ENCODE measurements at regions not wholly inside any gene's neighbourhood (a gene's known extent, or its start where the extent isn't known, plus 50 kb on each side); places are given as distances from the start of the nearest gene placed in this dataset.
"Not testable (repeated sequence)": the region's sequence is repeated elsewhere in the genome, so short reads cannot be mapped to it uniquely, and the experiment has no call there.

DNA sequence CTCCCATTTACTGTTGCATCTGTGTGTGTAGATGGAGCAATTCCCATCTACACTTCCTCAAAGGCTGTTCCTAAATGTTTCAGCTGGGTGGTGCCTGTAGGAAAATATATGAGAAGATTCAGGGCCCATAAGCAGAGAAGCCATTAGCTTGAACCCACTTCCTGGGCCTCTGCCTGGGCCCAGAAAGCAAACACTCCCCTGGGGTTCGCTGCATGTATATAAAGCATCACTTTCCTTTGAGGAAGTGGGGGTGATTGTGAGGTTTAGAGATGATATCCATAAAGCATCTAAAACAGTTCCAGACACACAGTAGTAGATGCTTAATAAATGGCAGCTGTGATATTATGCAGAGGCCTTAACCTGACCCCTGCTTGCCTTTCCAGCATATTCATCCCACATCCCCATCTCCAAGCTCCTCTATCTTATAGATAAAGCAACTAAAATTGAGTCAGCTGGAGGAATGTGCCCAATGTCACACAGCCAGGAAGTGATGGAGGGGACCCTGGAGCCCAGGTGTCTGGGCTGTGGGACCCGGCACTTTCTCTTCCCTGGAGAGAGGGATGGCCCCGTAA is 280.0 kb upstream of the CRY1 start:
- H3K9me3 Mint-ChIP-seq = no peaks in the 10 kb centered on the region
- peaks cover 4% of the 10 kb centered on the region for H3K36me3 Mint-ChIP-seq
- CTCF ChIA-PET = interaction anchor here (1.3 to 4.8 kb wide), 4 partner anchors 18 to 193 kb away, joined by 3 to 34 read pairs (median 4); a partner anchor contains a TSS
- peaks cover 81% of the 10 kb centered on the region for H3K4me1 Mint-ChIP-seq
- H3K27me3 Mint-ChIP-seq = no peaks in the 10 kb centered on the region
- peak overlapping the region; percentile 24 for H3K4me3 Mint-ChIP-seq
- H3K27ac Mint-ChIP-seq = peak overlapping the region; percentile 95
- peak; percentile 48 for DNase-seq

DNA sequence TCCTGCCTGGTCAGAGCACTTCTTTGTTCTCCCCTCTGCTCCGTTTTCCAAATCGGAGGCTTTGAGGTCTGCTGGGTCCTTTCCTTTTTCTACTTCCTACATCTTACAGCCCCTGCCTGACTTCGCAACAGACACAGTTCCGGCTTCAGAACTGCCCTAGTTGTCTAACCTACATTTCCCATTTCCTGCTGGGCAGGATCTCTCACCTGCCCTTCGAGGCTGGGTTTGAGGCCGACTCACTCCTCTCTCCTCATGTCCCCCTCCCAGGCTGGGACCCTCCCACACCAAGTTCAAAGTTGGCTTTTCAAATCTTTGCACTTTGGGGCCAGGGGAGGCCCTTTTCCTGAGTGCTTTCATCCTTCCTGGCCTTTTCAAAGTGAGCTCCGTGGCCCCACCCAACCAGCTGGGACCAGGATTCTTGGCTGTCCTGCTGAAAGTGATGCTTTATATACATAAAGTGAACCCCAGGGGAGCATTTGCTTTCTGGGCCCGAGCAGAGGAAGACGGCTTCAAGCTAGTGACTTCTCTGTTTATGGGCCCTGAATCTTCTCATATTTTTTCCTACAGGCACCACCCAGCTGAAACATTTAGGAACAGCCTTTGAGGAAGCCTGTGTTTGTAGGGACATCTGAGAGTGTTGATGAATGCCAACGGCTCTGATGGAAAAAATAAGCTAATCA is 281.0 kb upstream of the CRY1 start:
- peak; percentile 30 for DNase-seq
- peaks cover 4% of the 10 kb centered on the region for H3K36me3 Mint-ChIP-seq
- no peaks in the 10 kb centered on the region for H3K9me3 Mint-ChIP-seq
- peak overlapping the region; percentile 95 for H3K27ac Mint-ChIP-seq
- peaks cover 72% of the 10 kb centered on the region for H3K4me1 Mint-ChIP-seq
- no peaks in the 10 kb centered on the region for H3K27me3 Mint-ChIP-seq
- CTCF ChIA-PET = interaction anchor here (0.7 to 1.8 kb wide), 6 partner anchors 18 to 192 kb away, joined by 3 to 7 read pairs (median 3); no protein-coding TSS in a partner anchor
- H3K4me3 Mint-ChIP-seq = peak overlapping the region; percentile 27

DNA sequence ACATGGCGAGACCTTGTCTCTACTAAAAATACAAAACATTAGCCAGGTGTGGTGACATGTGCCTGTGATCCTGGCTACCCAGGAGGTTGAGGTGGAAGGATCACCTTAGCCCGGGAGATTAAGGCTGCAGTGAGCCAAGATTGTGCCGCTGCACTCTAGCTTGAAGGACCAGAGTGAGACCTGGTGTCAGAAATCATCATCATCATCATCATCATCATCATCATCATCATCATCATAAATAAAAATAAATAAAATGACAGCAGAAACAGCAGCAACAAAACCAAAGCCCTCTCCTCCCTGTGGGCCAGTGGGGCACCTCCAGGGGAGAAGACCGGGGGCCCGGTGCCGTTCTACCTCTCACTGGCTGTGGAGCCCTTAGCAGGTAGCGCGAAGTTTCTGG is 281.9 kb upstream of the CRY1 start:
- Mint-ChIP-seq H3K4me3 (no peak overlapping the region), H3K36me3 (peaks cover 4% of the 10 kb centered on the region), H3K9me3 (no peaks in the 10 kb centered on the region), H3K27me3 (no peaks in the 10 kb centered on the region), H3K4me1 (peaks cover 66% of the 10 kb centered on the region), H3K27ac (peak overlapping the region; percentile 95)
- no peak for DNase-seq
- CTCF ChIA-PET = interaction anchor here (0.7 to 1.8 kb wide), 2 partner anchors 27 to 55 kb away, joined by 3 to 7 read pairs; no protein-coding TSS in a partner anchor

DNA sequence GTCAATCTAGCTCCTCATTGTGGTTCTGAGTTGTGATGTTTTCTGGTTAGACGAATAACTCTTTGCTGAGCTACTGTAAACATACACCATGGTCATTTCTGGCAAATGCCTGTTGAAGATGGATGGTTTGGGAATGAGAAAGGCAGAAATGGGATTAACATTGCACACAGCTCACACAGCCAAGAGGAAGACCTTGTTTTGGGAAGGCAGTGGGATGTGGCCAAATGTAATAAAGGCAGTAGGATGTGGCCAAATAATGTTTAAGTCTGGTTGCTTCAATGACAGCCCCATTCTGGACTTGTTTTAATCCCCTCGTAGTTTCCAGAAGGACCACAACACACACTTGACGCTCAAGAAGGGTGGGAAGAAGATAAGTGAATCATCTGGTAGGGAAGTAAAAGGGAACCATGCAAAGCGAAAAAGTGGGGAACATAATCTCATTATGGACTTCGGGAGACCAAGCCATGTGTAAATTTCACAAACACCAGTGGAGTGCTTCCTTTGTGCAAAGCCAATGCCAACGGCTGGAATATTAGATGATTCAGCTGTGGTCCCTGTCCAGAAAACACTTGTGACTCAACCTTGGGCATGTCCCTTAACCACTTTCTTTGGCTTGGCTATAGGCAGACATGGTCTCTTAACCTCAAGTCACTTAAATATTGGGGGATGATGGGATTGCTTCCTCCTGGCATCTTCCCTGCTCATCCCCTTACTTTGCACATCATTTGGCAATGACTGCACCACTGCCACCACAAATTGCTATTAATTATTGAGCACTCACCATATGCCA is 284.4 kb upstream of the CRY1 start:
- no peak overlapping the region for H3K4me3 Mint-ChIP-seq
- no peaks in the 10 kb centered on the region for H3K9me3 Mint-ChIP-seq
- peaks cover 41% of the 10 kb centered on the region for H3K4me1 Mint-ChIP-seq
- no peaks in the 10 kb centered on the region for H3K27me3 Mint-ChIP-seq
- no peak overlapping the region for H3K27ac Mint-ChIP-seq
- H3K36me3 Mint-ChIP-seq = peaks cover 4% of the 10 kb centered on the region
- CTCF ChIA-PET = interaction anchor here (2.3 kb wide), 1 partner anchor 24 kb away, joined by 8 read pairs; no protein-coding TSS in a partner anchor
- DNase-seq = no peak

DNA sequence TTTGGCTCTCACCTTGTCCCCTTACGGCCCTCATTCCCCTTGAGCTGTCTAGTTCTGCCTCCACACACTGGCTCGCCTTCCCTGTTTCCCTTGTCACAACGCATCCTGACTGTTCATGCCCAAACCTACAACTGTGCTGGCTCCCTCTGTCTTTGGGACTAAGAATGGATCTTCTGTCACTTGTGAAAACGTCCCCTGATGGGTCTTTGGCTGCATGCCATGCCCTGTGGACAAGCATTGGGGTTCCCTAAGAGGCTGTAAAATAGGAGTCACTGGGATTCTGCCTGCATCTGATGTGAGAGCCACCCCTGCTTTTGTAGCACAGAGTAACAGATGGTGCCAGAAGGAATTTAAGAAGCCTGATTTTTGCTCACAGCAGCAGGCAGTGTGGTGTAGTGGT is 285.3 kb upstream of the CRY1 start:
- CTCF ChIA-PET = no interaction called here
- Mint-ChIP-seq H3K36me3 (peaks cover 4% of the 10 kb centered on the region), H3K4me1 (peaks cover 32% of the 10 kb centered on the region), H3K27me3 (no peaks in the 10 kb centered on the region), H3K4me3 (no peak overlapping the region), H3K27ac (peak overlapping the region; percentile 58), H3K9me3 (no peaks in the 10 kb centered on the region)
- no peak for DNase-seq

DNA sequence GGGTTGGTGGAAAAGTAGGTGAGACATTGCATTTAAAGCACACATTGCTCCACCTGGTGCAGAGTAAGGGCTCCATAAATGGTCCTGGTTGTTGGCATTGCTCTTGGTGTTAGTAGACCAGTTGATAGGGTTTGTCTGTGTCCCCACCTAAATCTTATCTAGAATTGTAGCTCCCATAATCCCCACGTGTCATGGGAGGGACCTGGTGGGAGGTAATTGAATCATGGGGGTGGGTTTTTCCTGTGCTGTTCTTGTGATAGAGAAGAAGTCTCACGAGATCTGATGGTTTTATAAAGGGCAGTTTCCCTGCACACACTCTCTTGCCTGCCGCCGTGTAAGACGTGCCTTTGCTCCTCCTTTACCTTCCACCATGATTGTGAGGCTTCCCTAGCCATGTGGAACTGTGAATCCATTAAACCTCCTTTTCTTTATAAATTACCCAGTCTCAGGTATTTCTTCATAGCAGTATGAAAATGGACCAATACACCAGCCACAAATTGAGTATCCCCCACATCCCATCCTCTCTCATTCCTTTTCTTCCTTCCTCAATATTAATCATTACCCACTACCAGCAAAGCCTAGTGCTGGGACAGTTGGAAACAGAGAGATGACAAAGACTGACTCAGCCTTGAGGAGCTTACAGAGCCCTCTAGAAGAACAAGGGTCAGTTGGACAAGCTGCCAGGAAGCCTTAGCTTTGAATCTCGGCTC is 285.9 kb upstream of the CRY1 start:
- CTCF ChIA-PET = interaction anchor here (1.1 kb wide), 1 partner anchor 11 kb away, joined by 3 read pairs; no protein-coding TSS in a partner anchor
- DNase-seq, H3K4me3 Mint-ChIP-seq: not testable (repeated sequence)

DNA sequence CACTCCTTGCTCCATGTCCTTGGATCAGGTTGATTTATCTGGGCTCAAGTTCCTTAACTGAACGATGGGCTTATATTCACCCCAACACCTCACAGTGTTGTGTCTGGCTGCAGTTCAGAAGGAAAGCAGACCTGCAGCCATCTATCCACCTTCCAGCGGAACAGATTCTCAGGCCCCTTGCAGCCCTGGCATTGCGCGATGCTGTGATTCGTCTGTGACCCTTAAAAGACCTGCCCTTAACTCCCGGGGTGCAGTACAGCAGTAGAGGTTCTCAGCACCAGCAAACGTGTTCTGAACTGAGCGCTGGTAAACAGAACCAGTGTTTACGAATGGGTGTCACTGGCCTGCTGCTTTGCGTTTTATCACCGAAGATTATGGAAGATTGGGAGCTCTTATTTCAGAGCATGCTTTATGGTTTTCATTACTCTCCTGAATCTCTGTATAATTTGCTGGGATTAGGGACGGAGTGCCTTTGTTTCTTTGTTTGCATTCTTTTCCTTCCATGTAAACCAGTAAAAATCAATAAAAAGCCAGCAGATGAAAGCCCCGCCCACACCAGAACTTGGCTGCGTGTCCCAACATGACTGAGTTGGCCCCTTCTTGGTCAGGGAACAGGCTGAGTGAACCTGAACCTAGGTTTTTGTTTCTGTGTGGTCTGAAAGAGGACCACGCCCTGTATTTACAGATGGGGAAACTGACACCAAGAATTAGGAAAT is 286.7 kb upstream of the CRY1 start:
- CTCF ChIA-PET = interaction anchor here (1.1 kb wide), 1 partner anchor 12 kb away, joined by 3 read pairs; no protein-coding TSS in a partner anchor
- no peak overlapping the region for H3K4me3 Mint-ChIP-seq
- no peaks in the 10 kb centered on the region for H3K9me3 Mint-ChIP-seq
- no peak for DNase-seq
- no peak overlapping the region for H3K27ac Mint-ChIP-seq
- H3K36me3 Mint-ChIP-seq = peaks cover 2% of the 10 kb centered on the region
- no peaks in the 10 kb centered on the region for H3K27me3 Mint-ChIP-seq
- H3K4me1 Mint-ChIP-seq = peaks cover 18% of the 10 kb centered on the region

More for the DNA sequence above, 285.9 kb upstream of the CRY1 start:
- H3K27me3 Mint-ChIP-seq, H3K9me3 Mint-ChIP-seq, H3K27ac Mint-ChIP-seq, H3K36me3 Mint-ChIP-seq: not testable (repeated sequence)
- H3K4me1 Mint-ChIP-seq = peaks cover 26% of the 10 kb centered on the region

DNA sequence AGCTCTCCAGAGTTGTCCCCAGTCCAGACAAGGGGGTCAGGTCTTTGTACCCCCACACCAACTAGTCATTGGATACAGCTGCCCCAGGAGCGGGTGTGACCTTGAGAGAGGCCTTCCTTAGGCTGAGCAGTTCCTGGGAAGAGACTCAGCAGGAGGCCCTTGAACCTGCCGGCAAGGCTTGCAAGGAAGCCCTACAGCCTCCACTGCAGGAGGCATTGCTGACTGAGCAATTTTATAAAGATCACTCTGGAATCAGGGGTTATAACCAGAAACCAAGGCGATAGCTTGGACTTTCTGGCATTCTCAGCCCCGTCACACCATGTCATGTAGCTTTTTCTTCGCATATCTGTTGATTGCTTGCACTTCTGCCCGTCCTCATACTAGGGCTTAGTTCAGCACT is 291.3 kb upstream of the CRY1 start:
- H3K4me1 Mint-ChIP-seq = peaks cover 28% of the 10 kb centered on the region

DNA sequence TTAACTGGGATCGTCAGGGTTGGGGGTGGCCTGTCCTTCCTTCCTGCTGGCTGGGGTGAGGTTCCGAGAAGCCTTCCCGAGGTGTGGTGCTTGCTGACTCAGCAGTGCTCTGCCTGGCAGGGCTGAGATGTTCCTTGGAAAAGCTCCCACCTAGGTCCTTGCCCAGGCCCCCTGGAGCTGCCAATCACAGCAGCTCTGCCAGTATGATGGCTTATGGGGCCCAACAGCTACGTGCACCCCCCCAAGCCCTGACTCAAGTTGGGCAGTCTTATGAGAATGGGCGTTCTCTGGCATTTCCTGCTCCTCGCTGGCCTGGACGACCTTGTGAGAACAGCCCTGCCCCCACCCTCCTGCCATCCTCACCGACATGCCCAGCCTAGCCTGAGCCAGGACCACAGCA is 292.2 kb upstream of the CRY1 start:
- Mint-ChIP-seq H3K4me3 (no peak overlapping the region), H3K4me1 (peaks cover 36% of the 10 kb centered on the region), H3K27ac (no peak overlapping the region), H3K9me3 (peaks cover 10% of the 10 kb centered on the region), H3K36me3 (peaks cover 16% of the 10 kb centered on the region), H3K27me3 (peaks cover 6% of the 10 kb centered on the region)
- DNase-seq = no peak
- CTCF ChIA-PET = no interaction called here

More for the DNA sequence above, 291.3 kb upstream of the CRY1 start:
- CTCF ChIA-PET = no interaction called here
- no peak for DNase-seq
- Mint-ChIP-seq H3K36me3 (peaks cover 13% of the 10 kb centered on the region), H3K27ac (no peak overlapping the region), H3K9me3 (peaks cover 7% of the 10 kb centered on the region), H3K27me3 (peaks cover 6% of the 10 kb centered on the region), H3K4me3 (no peak overlapping the region)

DNA sequence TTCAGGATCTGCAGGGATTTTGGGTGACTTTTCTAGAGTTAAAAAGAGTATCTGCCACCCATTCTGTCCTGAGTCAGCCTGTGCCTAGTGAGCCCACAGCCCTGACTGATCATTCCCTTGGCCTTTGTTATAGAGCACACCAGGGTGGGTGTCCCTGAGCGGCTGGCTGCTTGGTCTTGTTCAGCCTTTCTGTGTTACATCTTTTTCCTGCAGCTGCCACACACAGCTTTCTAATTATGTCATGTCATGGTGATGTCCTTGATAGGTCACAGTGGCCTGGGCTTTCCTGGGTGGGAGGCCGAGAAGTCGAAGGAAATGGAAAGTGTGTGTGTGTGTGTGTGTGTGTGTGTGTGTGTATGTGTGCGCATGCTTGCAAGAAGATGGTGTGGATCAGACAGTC is 293.2 kb upstream of the CRY1 start:
- H3K9me3 Mint-ChIP-seq = peaks cover 10% of the 10 kb centered on the region
- H3K27ac Mint-ChIP-seq = no peak overlapping the region
- peaks cover 45% of the 10 kb centered on the region for H3K4me1 Mint-ChIP-seq
- peaks cover 6% of the 10 kb centered on the region for H3K27me3 Mint-ChIP-seq
- H3K4me3 Mint-ChIP-seq = no peak overlapping the region
- no peak for DNase-seq
- H3K36me3 Mint-ChIP-seq = peaks cover 16% of the 10 kb centered on the region
- CTCF ChIA-PET = no interaction called here

DNA sequence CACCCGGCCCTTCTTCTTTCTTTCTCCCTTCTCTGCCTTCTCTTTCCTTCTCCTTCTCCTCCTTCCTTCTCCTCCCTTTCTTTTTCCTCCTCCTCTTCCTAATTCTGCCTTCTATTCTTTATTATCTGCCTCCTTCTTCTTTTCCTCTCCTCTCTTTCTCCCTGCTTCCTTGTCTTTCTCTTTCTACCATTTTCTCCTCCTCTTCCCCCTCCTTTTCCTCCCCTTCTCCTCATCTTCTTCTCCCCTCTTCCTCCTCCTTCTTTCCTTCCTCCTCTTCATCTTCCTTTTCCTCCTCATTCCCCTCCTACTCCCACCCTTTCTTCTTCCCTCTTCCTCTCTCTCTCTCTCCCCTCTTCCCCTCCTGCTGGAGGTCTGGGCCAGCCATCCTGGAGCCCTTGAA is 294.9 kb upstream of the CRY1 start:
- CTCF ChIA-PET = interaction anchor here (0.9 kb wide), 1 partner anchor 17 kb away, joined by 5 read pairs; no protein-coding TSS in a partner anchor
- peaks cover 19% of the 10 kb centered on the region for H3K36me3 Mint-ChIP-seq
- no peak for DNase-seq
- H3K4me1 Mint-ChIP-seq = peaks cover 62% of the 10 kb centered on the region
- H3K27ac Mint-ChIP-seq = no peak overlapping the region
- H3K9me3 Mint-ChIP-seq = peaks cover 10% of the 10 kb centered on the region
- peaks cover 6% of the 10 kb centered on the region for H3K27me3 Mint-ChIP-seq
- H3K4me3 Mint-ChIP-seq = no peak overlapping the region

DNA sequence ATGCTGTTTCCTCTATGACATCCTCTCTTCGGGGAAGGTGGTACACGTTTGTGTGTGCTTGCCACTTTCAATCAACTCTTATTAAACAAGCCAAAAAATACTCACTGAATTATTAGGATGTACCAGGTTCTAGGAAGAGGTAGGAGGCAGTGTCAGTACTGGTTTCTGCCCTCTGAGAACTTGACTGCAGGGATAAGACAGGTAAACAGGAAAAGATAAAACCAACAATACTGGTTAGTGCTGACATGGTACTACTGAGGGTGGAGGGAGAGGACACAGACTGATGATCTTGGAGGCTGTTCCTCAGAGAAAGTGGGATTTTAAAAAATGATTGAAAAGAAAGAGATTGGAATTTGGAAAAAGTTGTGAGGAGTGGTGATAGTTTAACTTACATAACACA is 295.2 kb upstream of the PWP1 start:
- no peak for DNase-seq
- H3K36me3 Mint-ChIP-seq = peaks cover 19% of the 10 kb centered on the region
- H3K27ac Mint-ChIP-seq = peak overlapping the region; percentile 20
- H3K4me1 Mint-ChIP-seq = peaks cover 75% of the 10 kb centered on the region
- CTCF ChIA-PET = interaction anchor here (1.1 kb wide), 1 partner anchor 11 kb away, joined by 4 read pairs; no protein-coding TSS in a partner anchor
- H3K4me3 Mint-ChIP-seq = no peak overlapping the region
- H3K9me3 Mint-ChIP-seq = peaks cover 10% of the 10 kb centered on the region
- peaks cover 6% of the 10 kb centered on the region for H3K27me3 Mint-ChIP-seq

DNA sequence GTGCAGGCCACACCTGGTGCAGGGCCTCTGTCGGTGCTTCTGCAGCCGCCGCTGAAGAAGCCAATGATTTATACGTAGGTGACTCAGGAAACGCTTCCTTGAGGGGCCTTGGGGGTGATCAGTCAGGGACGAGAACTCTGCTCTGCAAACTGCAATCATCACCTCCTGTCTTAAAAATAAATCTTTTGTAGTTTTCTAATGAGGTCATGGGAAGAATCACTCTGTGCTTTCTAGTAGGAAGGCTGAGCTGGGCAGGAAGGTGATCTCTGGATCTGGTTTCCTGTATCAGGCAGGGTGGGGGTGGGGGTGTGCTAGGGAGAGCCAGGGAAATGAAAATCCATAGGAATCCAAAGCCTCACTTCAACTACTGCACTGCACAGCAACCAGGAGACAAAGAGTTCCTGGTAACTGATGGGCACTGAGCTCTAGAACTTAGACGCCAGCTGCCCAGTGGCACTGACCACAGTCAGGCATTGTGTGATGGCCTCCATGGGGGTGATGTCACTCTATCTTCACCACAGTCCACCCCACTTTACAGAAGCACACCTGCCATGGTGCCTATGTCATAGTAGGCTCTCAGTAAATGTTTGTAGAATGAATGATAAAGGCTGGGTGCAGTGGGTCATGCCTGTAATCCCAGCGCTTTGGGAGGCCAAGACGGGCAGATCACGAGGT is 292.4 kb upstream of the PWP1 start:
- Mint-ChIP-seq H3K27ac (peak overlapping the region; percentile 56), H3K4me3 (no peak overlapping the region), H3K4me1 (peaks cover 79% of the 10 kb centered on the region), H3K9me3 (peaks cover 10% of the 10 kb centered on the region), H3K27me3 (peaks cover 3% of the 10 kb centered on the region), H3K36me3 (peaks cover 14% of the 10 kb centered on the region)
- DNase-seq = peak; percentile 23
- CTCF ChIA-PET = interaction anchor here (1.3 to 3.1 kb wide), 4 partner anchors 9 to 261 kb away, joined by 3 to 12 read pairs (median 5); no protein-coding TSS in a partner anchor

All from activated naive CD4-positive, alpha-beta T cell treated with anti-CD3 and anti-CD28 coated beads, Interleukin-2, amount 10 ng/mL, durations not matched to agents 7 days and 5 days (primary cell).